GM12865 (cell line): ENCODE measurements at regions not wholly inside any gene's neighbourhood (a gene's known extent, or its start where the extent isn't known, plus 50 kb on each side); places are given as distances from the start of the nearest gene placed in this dataset.

ENCODE experiments used
- DNase-seq: peaks from one replicate; pipeline ENCODE4 v3.0.0; 2010; ENCODE audit warnings: low read depth
- H3K4me3 ChIP-seq: 2 replicates; pipeline ENCODE4 v1.5.1; 2011; ENCODE audit warnings: mild to moderate bottlenecking, low read depth, low read length, control low read depth
- CTCF ChIP-seq: IDR thresholded peaks from 2 replicates; pipeline ENCODE4 v1.5.1; 2011; ENCODE audit warnings: low read length, control low read depth, low read depth, inconsistent platforms; ENCODE audit not compliant: insufficient read depth; ENCODE audit errors: missing control alignments

- H3K4me3 ChIP-seq, result no peak overlapping the region
- no peak for TF ChIP-seq CTCF
- DNase-seq, result no peak
Observed at GRCh38 chr1:168400139-168400538, 119.5 kb downstream of the TBX19 start.

- no peak for DNase-seq
- TF ChIP-seq CTCF, result no peak
- no peak overlapping the region for H3K4me3 ChIP-seq
Observed at GRCh38 chr1:168397806-168398205, 117.1 kb downstream of the TBX19 start.

DNA sequence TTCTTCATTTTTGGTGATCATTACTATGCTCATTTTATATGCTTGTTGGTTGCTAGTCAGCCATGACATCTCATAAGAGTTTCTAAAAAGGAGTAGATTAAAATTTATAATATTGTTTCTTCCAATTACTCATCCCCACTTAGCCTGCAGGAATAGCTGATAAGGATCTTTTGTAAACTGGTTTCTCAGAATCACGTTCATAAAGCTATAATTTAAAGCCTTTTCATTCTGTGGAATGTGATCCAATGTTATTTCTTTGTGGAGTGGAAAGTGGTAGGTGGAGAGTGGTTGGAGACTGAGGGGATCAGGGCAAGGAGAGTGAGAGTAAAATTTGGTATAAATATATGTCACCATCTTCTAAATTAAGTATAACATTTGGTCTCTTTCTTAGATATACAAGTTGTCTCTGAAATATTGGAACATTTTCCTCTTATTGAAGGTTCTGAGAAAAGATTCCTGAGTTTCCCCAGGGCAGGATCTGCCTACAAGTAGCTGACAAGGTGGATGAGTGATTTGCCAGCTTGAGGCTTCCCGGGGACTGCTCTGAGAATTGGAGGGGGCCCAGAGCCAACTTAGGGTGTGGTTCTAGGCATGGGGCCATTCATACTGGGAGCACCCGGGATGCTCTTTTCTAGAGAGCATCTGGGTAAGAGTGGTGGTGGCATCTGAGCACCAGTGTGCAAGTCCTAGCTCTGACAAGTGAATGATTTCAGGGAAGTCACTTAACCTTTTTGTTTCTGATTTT lies 116.4 kb downstream of the TBX19 start:
- no peak overlapping the region for H3K4me3 ChIP-seq
- no peak for TF ChIP-seq CTCF
- DNase-seq, result no peak

- DNase-seq, result no peak
- no peak overlapping the region for H3K4me3 ChIP-seq
- TF ChIP-seq CTCF, result no peak
Observed at GRCh38 chr1:168396508-168396907, 115.8 kb downstream of the TBX19 start.

GRCh38 chr1:168394858-168395257 lies 114.2 kb downstream of the TBX19 start:
- TF ChIP-seq CTCF, result no peak
- no peak for DNase-seq
- H3K4me3 ChIP-seq, result no peak overlapping the region

GRCh38 chr1:168392958-168393549 lies 112.4 kb downstream of the TBX19 start:
- H3K4me3 ChIP-seq, result no peak overlapping the region
- no peak for TF ChIP-seq CTCF
- DNase-seq, result no peak
